GM18861 (cell line): ENCODE measurements at regions not wholly inside any gene's neighbourhood (a gene's known extent, or its start where the extent isn't known, plus 50 kb on each side); places are given as distances from the start of the nearest gene placed in this dataset.
"Not testable (repeated sequence)": the region's sequence is repeated elsewhere in the genome, so short reads cannot be mapped to it uniquely, and the experiment has no call there.

ENCODE experiments used
- ATAC-seq: cut with Tn5 transposase; IDR thresholded peaks from one replicate; pipeline ENCODE4 v1.9.1; 2021; ENCODE audit not compliant: unreplicated experiment

DNA sequence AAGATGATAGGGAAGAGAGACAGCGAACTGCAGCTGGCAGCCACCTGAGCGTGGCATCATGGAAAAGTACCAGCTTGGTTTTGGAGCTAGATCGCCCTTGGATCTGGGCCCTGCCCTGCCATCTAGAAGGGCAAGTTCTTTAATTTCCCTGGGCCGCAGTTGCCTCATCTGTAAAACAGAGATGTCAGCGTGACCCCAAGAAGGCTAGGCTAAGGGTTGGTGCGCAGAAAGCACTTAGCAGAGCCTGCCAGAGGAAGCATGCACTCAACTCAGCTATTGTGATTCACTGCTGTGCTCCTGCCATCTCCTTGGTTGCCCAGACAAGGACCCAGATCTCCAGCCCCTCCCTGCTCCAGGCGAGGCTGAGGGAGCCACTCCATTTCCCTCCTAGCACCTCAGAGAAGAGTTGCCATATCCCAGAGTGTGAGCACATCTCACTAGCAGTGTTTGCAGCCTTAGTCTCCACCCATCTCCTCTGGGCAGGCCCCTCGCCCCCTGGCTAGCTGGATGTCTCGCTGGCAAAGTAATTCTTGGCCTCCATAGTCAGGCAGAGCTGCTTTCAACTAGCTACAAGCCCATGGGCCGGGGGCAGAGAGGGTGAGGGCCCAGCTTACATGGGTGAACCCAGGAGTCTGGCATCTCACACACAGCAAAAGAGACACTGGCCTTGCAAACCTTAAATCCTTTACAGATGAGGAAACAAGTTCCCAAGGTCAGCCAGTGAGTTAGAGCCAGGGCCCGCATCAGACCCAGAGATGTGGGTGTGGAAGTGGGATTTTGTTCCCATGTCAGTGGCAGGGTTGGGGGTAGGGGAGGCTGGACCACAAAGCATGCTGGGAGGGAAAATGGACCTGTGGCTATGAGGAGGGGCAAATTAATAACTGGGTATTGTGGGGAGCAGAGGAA lies 280.7 kb upstream of the TLE3 start:
- no peak for ATAC-seq

DNA sequence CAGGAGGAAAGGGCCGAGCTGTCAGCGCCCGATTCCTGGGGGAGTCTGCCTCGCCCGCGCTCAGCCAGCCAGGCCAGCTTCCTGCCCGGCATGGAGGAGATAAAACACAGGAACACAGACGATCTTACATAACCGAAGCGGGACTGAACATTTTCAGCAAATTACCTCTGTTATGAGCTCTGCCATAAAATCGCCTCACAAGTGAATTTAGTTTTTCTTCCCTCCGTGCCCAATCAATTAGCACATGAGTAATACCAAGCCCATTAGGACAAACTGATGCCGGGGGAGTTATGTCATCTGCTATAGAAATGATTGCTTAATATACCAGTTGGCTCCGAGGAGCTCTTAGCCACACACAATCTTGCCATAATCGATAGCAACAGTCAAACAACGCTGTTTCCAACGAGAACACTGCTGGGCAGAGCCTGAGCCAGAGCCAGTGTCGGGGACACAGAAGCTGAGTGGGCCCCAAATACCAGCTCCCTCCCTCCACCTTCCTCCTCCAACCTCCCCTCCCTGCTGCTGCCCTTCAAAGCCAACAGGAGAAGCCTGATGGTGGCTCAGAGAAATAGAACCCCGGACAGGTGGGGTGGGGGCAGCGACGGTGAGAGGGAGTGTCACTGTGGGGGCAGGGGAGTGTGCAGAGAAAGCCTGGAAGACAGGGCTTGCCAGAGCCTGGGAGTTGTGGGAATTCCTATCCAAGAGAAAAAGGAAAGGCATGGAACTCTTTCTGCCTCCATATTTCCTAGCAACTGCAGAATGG lies 279.4 kb upstream of the TLE3 start:
- no peak for ATAC-seq

DNA sequence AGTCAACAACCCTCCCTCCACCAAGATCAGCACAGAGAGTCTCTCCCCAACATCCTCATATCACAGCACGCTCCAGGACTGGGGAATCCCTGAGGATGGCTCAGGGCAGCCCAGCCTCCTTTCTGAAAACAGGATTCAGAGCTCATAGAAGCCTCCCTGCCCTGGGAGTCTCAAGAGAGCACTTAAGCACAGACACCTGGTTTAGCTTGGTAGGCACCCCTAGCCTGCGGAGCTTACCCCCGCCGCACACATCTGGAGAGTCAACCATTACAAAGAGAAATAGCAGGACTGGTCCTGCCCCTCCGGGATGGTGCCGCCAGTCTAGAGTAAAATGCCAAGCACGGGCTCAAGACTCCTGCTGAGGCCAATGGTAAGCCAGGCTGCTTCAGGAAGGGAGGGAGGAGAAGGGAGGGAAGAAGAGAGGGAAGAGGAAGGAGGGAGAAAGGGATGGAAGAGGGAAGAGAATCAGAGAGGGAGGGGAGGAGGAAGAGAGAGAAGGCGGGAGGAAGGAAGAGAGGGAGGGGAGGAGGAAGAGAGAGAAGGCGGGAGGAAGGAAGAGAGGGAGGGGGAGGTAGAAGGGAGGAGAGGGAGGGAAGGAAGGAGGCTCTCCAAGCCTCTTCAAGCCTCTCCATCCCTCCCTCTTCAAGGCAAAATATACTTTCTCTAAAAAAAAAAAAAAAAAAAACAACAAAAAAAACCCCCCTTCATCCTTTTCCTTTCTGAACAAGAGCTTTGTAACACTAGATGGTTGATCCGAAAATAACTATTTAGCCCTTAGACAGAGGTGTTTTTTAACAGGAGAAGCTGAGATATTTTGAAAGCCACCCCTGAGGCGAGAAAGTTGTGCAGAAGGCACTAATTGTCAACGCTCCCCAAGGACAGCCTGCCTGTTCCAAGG lies 278.6 kb upstream of the TLE3 start:
- no peak for ATAC-seq

DNA sequence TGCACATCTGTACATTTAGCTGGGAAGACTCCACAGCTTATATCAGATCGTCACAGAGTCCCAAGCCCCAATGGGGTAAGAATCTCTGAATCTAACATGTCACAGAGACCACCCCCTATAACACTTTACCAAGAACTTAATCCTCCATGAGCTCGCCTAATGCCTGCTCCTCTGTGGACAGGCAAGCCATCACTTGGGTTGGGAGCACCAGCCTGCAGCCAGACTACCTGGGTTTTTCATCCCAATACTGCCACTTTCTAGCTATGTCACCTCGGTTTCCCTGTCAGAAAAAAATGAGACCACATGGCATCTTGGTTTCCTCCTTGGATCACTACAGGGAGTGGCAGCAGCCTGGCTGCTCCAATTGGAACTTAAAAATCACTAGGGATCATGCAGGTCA lies 277.9 kb upstream of the TLE3 start:
- no peak for ATAC-seq

DNA sequence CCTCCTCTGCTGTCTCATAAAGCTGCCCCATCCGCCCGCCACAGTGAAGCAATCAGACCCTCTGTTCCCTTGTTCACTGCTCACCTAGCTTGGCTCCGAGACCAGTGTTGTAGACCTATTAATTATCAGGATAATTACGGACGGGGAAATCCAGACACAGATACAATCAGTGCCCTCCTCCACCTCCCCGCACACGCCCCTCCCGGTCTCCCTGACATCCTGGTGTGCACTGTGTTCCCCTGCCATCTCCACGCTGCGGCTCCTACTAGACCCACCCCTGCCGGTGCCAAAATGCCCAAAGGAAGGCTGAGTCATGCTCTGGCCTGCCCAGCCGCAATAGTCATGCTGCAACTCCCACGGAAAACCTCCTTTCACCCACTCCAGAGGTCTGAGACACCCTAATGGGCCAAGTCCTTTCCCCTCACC lies 277.3 kb upstream of the TLE3 start:
- no peak for ATAC-seq

DNA sequence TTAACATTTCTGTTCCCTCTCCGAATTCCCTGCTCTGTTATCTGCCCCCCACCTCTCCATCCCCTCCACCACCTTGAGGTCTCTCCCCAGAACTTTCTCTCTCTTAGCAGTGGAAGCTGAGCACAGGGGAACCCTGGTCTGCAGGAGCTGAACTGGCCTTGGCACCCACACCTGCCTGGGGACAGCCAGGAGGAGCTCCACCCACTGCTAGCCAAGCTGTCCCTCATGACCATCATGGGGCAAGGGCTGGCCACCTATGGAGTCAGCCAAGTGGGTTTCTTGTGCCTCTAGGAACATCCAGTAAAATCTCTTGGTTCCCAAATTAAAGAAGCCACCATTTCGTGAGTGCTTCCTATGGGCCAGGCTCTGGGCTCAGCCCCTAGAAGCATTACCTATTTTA lies 276.4 kb upstream of the TLE3 start:
- no peak for ATAC-seq

DNA sequence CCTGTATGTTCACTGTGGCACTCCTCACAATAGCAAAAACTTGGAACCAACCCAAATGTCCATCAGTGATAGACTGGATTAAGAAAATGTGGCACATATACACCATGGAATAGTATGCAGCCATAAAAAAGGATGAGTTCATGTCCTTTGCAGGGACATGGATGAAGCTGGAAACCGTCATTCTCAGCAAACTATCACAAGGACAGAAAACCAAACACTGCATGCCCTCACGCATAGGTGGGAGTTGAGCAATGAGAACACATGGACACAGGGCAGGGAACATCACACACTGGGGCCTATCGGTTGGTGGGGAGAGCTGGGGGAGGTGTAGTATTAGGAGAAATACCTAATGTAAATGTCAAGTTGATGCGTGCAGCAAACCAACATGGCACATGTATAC lies 275.7 kb upstream of the TLE3 start:
- not testable (repeated sequence) for ATAC-seq

DNA sequence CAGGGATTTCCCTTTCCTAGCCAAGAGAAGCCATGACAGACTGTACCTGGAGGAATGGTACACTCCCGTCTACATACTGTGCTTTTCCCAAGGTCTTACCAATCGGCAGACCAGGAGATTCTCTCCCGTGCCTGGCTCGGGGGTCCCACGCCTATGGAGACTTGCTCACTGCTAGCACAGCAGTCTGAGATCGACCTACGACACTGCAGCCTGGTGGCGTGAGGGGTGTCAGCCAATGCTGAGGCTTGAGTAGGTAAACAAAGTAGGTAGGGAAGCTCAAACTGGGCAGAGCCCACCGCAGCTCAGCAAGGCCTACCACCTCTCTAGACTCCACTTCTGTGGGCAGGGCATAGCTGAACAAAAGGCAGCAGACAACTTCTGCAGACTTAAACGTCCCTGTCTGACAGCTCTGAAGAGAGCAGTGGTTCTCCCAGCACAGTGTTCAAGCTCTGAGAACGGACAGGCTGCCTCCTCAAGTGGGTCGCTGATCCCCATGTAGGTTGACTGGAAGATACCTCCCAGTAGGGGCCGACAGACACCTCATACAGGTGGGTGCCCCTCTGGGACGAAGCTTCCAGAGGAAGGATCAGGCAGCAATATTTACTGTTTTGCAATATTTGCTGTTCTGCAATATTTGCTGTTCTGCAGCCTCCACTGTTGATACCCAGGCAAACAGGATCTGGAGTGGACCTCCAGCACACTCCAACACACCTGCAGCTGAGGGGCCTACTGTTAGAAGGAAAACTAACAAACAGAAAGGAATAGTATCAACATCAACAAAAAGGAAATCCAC lies 270.4 kb upstream of the TLE3 start:
- ATAC-seq, result not testable (repeated sequence)

DNA sequence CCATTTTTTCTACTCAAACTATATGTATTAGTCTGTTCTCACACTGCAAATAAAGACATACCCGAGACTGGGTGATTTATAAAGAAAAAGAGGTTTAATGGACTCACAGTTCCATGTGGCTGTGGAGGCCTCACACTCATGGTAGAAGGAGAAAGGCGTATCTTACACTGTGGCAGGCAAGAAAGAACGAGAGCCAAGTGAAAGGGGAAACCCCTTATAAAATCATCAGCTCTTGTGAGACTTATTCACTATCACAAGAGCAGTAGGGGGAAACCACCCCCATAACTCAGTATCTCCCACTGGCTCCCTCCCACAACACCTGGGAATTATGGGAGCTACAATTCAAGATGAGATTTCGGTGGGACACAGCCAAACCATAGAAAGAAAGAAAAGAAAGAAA lies 266.3 kb upstream of the TLE3 start:
- ATAC-seq, result not testable (repeated sequence)

DNA sequence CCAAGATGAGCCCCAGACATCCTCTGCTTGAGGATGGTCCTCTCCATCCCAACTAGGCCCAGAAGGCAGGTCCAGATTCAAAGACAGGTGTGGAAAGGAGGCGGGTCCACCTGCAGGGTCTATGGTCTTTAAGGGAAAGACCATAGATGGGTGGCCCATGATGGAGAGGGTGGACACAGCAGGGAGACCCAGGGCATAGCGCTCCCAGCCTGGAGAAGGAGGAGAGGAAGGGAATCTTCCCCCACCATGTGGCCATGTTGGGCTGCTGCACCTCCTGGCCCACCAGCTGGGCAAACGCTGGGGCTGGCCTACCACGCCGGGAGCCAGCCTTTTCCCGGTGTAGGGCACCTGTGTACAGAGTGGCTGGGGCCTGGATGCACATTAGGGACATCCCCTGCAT lies 265.2 kb upstream of the TLE3 start:
- no peak for ATAC-seq

DNA sequence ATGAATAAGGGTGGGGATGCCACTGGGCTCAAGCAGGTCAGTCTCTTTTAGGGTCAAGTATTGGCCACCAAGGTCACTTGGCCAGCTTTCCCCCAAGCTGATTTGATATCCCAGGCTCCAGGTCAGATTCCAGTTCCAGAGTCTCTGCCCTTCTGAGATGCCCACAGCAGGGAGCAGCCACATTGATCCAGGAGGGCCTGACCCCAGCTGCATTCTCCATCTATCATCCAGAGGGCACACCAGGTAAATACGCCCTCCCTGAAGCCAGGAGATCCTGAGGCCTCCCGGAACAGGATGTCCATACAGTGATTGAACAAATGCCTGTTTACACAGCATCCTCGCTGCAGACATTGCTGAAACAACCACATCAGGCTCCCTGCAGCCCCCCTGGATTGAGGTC lies 264.6 kb upstream of the TLE3 start:
- no peak for ATAC-seq

DNA sequence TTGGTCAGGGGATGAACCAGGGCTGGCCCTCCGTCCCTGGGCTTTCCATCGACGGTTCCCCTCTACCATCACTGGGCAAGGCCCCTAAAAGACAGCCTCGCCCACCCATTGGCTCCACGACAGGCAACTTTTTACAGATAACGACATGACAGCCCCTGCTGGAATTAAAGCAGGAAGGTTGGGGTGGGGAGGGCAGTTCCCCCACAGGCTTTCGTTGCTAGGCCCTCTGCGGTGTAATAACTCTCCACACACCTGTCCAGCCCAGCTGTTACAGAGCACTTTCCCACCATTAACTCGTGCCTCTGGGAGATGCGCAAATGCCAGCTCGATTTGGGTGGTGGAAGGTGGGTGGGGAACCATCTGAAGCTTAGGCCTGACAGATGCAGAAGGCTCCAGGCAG lies 264.2 kb upstream of the TLE3 start:
- no peak for ATAC-seq

DNA sequence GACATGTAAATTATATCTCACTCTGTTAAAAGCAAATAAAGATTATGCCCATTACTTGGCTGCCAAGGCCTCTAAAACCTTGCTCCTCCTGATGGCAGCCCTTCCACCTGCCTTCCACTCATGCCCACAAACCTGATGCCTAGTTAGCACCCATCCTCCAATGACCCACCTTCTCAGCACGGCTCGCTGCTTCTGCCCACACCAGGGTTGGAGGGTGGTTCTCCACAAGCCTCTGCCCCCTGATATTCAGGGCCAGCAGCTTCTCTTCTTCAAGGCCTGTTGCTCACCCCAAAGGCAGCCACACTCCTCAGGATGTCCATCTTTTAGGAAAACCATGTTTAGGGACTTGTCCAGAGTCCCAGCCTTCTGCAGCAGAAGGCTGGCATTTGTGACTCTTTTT lies 263.4 kb upstream of the TLE3 start:
- ATAC-seq, result no peak

DNA sequence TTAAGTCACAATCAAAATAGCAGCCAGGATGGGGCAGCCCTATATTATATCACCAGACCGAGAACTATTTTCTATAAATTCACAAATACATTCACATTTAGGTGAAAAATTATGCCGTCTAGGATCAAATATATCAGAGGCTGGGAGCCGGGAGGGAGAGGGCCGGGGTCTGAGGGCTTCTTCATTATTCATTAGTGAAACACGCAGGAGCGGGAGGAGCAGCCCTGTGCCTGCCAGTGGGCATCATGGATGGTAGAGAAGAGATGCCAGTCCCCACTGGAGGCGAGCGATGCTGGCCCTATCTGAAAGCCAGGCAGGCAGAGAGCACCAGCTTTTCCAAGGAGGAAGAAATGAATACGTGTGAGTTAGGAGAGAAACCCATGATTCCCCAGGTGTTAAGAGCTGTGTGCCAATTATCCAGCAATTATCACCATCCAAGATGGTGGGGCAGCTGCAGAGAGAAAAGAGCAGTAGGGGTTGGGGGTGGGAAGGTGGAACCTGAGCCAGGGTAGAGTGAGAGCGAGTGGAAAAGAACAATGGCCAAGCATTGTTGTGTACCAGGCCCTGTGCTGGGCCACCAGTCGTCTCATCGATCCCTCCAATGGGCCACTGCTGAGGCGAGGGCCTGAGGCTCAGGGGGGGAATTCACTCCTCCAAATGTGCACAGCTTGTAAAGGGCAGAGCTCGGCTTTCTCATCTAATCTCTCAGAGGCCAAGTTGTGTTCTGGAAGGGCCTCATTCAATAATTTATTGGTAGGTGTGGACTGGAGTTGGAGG lies 261.3 kb upstream of the TLE3 start:
- ATAC-seq, result no peak

DNA sequence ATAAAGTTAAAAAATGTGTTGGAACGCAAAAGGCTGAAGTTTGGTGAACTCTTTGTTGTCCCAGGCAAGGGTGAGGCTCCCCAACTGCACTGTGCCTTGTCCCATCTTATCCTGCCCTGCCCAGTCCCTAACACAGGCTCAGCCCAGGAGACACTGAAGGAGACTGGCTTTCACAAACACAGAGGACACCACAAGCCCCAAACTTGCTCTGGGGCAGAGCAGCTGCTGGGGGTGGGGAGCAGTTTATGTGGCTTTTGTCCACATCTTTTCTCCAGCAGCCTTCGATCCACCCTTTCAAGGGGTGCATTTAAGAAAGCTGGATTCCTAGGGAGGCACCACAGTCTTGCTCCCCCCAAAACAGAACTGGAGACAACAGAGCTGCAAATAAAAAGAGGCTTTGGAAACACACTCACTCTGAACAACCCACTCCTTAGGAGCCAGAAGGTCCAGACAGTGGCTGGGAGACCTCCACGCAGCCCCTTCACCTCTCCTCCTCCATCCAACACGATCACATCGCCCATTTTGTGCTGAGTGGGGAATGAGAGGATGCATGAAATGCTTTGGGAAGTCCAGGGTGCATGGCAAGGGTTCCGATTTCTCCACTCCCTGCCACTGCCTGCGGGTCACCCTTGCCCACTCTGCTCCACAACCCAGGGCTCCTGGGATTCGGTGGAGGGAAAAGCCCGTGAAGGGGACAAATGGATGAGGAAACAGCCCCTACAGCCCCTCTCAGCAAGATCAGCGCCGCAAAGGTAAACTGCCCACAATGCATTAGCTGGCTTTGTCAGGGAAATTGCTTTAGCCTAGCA lies 260.5 kb upstream of the TLE3 start:
- ATAC-seq, result no peak

DNA sequence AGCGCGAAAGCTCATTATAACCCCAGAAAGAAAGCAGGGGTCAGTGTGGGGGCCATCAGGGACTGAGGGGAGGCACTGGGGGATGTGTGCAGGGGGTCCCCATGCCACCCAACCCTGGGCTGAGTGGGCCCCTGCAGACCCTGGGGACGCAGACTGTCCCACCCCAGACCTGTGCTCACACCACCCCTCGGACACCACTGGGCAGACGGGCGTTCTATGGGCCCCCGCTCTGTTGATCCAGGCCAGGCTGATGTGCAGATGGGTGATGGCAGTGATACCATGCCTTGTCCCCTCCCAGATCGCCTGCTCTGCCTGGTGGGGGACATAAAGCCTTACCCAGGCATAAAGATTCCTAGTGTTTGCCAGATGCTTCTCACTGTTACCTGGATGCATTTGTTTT lies 259.7 kb upstream of the TLE3 start:
- ATAC-seq, result no peak

DNA sequence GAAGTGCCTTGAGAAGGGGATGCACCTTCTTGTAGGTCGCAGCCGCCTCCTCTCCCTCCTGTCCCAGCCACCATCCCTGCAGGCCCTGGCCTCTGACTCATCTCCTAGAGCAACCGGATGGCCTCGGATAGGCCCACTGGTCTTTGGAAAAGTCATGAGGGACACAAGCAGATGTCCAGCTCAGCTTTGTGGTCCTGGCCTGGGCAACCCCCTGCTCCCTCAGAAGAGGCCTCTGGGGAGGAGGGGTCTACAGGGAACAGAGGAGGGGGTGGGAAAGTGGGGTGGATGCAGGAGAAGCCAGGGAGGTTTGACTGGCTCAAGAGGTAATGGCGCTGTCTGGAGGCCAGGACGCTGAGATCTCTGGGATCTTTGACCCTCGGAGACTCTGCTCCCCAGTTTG lies 259.2 kb upstream of the TLE3 start:
- ATAC-seq, result no peak

DNA sequence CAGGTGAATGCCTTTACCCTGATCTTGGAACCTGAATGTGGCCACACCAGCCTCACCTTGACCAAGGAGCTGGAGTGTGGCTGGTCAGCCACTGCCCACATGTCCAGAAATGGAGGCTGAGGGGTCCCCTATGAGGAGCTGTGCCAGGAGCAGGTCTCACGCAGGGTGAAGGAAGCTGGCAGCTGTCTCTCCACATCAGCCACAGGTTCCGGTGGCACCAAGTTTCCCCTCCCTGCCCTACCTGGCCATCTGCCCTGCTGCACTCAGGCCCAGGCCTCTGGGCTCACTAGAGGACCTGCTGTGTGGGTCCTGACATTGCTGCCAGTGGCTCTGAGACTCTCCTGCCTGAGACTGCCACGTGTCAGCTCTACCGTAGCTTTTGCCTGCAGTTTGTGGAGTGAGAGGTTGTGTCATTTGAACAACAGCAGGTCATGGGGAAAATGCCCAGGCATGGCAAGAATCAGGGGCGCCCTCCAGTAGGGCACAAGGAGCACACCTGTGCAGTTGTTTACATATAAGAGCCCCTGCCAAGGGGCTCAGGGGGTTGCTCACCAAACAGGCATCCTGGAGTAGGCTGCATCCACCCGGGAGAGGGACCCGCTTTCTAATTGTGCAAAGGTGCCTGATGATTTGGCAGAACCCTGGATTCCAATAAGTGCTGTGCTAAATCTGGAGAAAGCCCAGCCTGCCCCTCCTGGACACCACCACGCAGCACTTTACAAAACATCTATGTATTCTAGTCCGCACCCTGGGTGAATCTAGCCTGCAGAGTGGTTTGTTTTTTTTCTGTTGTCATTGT lies 258.5 kb upstream of the TLE3 start:
- no peak for ATAC-seq
